ENCODE measurements at regions not wholly inside any gene's neighbourhood (a gene's known extent, or its start where the extent isn't known, plus 50 kb on each side); places are given as distances from the start of the nearest gene placed in this dataset.

DNA sequence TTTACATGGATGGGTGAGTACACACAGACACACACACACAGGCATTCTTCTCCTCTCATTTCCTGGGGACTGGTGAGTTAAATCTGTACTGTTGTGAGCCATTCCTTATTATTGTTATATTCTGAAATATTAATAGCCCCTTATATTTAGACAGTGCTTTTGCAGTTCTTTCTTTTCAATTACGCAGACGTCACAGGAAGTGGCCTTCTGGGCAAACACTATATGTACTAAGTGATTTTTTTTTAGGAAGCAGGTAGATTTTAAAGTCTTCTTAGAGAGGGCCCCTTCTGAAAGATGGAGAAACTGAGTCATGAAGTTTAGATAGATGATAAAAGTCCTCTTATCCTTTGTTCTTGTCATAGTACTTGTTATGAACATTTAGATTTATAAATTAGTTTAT is 1213.6 kb downstream of the VRK1 start:
- no peak for DNase-seq (ENCODE audit: low read depth in 4 of 4, low spot score in 2 of 4)

DNA sequence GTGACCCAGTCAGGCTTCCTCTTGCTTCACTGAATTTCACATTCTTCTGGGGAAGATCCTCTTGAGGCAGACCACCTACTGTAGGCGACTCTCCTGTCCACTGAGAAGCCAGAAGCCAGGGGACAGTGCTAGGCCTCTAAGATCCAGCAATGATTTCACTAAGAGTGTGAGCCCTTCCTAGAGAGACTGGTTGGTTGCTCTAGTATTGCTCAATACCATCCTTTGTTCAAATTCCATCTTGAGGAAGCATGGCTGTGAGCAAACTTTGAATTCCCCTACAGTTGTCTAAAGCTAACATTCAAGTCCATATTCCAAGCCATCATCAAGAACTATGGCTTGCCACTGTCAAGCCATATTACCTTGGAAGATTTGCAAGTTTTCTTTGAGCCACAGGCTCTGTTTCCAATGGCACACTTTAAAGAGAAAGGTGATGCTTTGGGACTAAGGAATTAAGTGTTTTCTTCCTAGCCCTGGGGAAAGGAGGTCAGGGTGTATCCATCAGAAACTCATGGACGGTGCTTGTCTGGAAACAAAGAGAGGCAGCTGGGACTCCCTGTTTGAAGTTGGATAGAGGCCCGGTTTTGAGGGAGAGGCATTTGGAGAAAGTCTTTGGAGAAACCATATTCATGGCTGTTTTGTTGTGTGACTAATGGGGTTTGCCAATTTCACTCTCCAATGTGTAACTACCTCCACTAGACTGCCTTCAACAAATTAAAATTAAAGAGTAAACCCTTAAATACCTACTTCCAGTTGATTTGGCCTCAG is 1217.9 kb downstream of the VRK1 start:
- DNase-seq (ENCODE audit: low read depth in 4 of 4, low spot score in 2 of 4): no peak

DNA sequence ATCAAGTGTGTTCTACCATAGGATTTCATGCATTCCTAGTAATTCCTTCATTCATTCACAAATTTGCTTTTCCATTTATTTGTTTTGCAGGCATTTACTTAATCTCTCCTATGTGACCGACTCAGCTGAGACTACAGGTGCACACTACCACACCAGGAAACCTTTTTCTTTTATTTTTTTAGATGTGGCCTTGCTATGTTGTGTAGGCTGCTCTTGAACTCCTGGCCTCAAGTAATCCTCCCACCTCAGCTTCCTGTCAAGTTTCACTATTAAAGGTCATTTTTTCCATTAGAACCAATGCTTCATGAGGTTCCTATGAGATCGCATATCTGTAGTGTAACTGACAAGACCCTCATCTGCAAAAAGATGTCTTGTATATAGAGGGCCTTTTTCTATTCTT is 1218.7 kb downstream of the VRK1 start:
- DNase-seq (ENCODE audit: low read depth in 4 of 4, low spot score in 2 of 4): no peak

DNA sequence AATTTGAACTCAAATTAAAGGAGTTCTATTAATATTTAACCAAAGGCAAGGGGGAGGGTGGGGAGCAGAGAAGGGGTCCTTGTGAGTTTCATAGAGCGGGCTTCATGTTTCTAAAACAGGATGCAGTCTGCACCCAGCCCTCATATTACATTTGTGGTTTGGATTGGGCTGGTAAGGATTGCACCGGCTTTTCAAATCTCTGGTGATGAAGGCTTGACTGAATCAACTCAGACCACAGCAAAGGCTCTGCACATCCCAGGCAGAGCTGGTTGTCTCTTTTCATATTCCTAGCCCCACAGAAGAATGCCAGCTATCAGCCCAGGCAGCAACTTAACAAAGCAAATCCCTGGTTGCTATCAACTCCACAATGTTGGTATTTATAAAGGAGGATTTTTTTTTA is 1221.4 kb downstream of the VRK1 start:
- no peak for DNase-seq (ENCODE audit: low read depth in 4 of 4, low spot score in 2 of 4)

DNA sequence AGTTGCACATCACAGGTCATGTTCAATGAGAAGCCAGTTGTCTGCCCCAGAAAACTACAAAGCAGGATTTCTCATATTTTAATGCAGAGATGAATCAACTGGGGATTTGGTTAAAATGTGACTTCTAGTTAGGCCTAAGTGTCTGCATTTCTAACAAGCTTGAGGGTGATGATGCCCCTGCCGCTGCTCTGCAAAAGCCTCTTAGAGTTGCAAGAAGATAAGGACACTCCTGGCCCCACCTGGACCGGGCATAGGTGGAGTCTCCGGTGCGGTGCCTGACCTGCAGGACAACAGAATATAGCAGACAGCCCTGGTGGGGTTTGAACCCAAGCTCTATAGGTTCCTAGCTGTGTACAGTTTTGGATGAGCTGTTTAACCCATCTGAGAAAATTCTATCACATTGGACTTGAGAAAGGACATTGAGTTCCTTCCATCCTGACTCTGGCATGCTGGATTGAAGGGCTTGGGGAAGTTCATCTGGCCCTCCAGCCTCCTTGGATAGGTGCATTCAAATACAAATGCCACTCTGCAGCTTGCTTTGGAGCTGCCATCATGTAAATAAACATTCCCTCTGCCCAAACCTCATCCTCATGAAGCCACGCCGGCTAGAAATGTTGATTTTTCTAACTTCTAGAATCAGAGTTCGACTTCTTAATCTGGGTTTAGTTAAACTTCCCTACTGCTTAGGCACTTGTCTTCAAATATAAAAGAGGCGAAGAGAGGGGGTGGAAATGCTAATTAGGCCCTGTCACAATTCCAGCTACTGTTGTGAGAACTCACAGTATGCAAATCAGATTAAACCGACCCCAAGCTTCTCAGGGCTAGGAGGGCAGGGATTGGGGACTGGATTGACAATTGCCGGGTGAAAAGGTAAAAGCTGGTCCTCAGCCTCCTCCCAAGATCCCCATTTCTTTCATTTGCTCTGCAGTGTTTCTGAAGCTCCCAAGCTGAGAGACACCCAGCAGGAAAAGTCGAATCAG is 1225.6 kb downstream of the VRK1 start:
- no peak for DNase-seq (ENCODE audit: low read depth in 4 of 4, low spot score in 2 of 4)

DNA sequence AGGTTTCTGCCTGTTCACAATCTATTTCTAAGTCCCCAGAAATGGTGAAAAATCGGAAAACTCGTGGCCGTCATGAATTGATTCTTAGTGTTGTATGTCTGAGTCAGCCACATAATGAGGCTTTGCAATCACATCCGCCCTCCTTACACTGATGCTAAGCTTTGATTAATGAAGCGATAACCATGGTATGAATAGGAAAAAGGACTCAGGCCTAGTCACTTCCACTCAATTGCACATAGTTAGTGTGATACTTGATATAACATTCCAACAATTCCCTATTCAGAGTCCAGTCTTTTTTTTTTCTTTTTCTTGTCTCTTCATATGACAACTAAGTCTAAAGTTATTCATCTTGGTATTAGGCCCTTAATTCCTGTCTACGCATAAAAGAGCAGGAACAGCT is 1231.0 kb downstream of the VRK1 start:
- DNase-seq (ENCODE audit: low read depth in 4 of 4, low spot score in 2 of 4): no peak

DNA sequence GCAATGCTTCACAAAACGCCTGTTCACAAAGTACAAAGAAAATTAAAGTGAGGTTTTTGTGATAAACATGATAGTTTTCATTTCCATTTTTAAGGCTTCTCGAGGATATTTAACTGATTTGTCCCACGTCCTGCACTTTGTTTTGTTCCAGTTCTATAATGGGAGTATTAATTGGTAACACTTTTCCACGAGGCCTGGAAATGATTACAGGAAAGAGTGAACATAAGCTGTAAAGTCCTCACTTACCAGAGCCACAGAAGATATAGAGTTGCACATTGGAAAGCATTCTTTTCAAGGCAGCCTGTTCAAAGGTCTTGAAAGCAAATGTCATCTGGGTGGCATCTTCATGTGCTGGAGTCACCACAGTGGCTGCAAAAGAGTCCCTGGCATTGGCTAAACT is 1236.6 kb downstream of the BCL11B start:
- DNase-seq (ENCODE audit: low read depth in 4 of 4, low spot score in 2 of 4): peak in 2 of 4 donors; percentile 0 to 32

DNA sequence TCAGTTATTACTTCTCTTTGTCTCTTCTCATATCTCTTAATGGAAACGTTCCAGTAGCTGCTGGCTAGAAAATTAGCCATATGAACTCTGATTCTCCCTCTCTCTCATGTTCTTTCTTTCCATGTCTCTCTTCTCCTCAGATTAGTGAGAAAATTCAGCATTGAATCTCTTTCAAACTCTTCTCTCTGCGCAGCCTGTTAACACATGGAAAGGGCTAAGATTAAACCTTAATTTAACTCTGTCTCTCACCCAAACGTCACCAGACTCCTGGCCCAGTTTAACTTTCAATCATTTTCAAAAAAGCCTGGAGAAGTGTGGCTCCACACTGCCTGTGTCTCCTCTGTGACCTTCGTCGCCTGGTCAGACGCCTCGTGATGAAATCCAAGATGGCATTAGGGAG is 1234.2 kb downstream of the BCL11B start:
- no peak for DNase-seq (ENCODE audit: low read depth in 4 of 4, low spot score in 2 of 4)

DNA sequence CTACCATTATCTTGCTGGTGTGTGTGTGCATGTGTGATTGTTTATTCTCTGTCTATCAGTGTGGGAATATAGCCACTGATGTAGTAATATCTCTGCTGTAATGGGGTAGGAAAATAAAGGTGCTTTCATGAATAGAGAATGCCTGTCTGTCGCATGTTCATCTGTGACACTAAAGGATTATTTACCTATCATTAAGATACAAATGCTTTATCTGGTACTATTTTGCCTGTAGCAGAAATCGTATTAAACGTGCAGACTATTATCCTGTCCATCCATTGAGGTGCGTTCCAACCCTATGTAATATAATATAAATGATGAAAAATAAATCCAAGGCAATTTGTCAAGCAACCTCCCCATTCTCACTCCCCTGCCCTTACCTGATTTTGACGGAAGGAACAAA is 1215.1 kb downstream of the BCL11B start:
- DNase-seq (ENCODE audit: low read depth in 4 of 4, low spot score in 2 of 4): no peak

DNA sequence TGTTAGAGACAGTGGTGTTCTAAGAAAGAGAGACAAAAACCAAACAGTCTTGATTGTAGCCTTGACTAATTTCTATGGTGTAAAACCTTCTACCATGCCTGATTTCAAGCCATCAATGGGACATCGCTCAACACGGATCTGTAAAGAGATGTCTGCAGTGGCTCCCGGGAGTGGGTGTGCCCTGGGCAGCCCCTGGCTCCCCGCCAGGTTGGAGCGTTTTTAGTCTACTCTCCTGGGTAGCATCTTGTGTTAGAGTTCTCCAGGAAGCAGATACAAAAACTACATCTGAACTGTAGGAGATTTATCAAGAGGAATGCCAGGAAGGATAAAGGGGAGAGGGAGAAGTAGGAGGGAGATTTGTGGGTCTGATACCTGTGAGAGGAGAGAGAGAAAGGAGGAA is 1212.9 kb downstream of the BCL11B start:
- no peak for DNase-seq (ENCODE audit: low read depth in 4 of 4, low spot score in 2 of 4)

DNA sequence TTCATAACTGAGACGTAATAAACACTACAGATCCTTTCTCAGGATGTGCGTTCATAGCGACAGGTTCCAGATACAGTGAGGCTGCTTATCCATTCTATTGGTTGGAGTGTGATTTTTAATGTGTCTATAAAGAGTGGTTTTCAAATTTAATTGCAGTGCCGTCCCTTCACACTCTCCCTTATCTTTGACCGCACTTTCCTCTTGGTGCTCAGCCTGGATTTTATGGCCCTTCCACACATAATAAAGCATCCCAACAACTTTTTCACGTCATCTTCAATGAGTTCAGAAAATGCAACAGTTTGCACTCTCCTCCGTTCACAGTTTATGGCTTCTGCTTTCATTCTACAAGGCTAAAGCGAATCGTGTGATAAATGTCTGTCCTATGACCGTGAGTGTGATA is 1209.9 kb downstream of the BCL11B start:
- DNase-seq (ENCODE audit: low read depth in 4 of 4, low spot score in 2 of 4): no peak

DNA sequence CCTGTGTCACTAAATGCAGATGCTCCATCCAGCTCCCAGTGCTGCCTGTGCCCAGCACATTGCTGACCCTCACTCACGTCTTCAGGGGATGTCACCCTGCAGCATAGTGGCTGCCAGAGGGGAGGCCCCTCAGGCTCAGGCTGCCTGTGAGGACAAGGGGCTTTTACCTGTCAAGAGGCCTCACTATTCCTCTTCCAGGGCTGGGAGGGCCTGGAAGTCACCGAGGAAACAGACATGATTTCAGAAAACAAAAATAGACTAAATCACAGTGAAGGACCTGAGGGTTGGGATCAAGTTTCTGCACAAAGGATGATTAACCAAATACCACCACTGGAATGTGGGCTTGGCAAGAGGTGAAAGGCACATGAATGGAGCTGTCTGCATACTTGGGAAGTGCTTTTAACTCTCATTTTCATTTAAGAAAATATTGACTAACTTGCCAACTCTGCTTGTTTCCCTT is 1202.3 kb downstream of the BCL11B start:
- peak; percentile 19 to 56 (median 26) for DNase-seq (ENCODE audit: low read depth in 4 of 4, low spot score in 2 of 4)

DNA sequence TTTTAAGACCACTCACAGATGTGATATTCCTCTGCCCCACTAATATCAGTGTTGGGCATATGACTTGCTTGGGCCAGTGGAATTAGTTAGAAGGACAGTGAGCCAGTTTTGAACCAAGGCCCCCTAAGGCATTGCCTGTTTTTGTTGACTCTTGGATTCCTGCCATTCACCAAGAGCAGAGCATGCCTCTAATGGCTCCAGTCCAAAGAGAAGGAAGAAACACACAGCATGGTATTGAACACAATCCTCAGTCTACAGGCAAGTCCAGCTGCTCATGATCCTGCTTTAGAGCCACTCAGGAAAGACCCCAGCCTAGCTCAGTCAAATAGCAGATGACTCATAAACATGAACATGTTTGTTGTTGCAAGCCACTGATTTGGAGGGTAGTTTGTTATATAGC is 1201.5 kb downstream of the BCL11B start:
- no peak for DNase-seq (ENCODE audit: low read depth in 4 of 4, low spot score in 2 of 4)

DNA sequence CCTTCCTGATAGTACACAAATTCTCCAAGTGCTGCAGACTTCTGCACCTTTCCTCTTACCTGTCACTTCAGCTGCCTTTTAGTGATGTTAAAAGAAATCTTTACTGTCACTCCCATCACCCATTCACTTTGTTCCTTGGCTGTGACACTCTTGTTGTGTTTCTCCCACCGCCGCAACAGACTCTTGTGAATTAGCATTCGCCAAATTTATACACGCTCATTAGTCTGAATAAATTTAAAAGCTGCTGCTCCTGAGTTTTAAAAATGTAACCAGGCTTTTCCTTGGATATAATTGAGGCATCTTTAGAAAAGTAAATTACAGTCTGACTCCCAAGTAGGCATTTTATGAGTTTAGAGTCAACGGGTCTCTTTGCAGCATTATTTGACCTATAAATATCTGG is 1197.9 kb downstream of the BCL11B start:
- no peak for DNase-seq (ENCODE audit: low read depth in 4 of 4, low spot score in 2 of 4)

DNA sequence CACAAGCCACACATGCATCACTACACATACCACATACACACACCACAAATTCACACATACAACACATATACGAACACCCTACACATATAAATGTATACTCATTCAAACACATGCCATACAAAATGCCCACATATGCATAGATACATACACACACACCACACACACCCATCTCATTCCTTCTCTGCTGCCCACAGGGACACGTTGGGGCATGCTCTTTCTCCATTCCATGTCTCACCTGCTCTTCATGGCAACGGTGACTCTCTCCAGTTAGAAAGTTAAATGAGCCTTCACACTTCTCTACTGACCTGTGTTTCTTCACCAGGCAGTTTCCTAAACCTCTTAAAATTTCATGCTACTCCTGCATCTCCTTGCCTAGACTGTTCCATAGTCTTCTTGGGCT is 1194.8 kb downstream of the BCL11B start:
- no peak for DNase-seq (ENCODE audit: low read depth in 4 of 4, low spot score in 2 of 4)

DNA sequence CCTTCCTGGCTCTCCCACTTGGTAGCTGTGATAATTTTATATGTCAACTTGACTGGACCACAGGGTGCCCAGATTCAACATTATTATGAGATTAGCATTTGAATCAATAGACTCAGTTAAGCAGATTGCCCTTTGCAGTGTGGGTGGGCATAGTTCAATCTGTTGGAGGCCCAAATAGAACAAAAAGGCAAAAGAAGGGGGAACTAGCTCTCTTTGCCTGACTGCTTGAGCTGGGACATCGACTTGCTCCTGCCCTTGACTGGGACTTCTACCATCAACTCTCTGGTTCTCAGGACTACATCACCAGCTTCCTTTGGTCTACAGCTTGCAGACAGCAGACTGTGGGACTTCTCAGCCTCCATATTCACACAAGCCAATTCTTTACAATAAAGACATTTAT is 1189.2 kb downstream of the BCL11B start:
- no peak for DNase-seq (ENCODE audit: low read depth in 4 of 4, low spot score in 2 of 4)

DNA sequence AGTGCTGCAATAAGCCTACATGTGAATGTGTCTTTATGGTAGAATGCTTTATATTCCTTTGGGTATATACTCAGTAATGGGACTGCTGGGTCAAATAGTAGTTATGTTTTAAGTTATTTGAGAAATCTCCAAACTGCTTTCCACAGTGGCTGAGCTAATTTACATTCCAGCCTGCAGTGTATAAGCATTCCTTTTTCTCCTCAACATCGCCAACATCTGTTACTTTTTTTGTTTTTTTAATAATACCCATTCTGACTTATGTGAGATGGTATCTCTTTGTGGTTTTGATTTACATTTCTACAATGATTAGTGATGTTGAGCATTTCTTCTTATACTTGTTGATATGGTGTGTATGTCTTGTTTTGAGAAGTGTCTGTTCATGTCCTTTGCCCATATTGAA is 1186.2 kb downstream of the BCL11B start:
- no peak for DNase-seq (ENCODE audit: low read depth in 4 of 4, low spot score in 2 of 4)

DNA sequence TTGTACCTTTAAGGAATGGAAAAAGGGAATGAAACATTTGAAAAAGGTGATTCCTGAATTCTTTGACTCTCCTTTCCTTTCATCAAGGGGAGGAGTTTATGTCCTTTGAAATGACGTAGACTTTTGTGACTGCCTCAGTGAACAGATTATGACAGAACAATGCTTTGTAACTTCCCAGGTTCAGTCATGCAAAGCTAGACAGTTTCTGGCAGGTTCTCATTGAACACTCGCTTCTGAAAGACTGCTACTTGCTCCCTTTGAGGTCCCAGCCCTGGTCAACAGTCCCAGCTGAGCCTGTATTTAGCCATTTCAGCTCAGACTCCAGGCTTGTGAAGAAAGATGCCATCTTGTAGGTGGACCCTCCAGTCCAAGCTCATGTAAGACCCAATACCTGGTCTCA is 1178.9 kb downstream of the BCL11B start:
- no peak for DNase-seq (ENCODE audit: low read depth in 4 of 4, low spot score in 2 of 4)

DNA sequence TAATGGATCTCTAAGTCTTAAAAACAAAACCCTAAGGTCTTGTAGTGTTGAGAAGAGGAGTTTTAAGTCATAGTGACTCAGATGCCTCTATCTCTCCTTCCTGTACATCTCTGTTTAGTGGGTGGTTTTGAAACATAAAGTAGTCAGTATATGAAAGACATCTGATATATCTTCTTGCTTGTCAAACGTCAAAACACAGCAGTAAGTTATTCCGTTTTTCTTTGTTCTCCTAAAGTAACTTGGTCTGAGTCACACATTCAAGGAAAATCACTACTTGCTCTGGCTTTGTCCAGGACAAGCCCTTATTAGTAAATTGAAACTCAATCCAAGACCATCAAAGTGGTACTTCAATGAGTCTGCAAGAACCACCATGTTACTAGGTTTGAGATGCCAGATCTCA is 1172.5 kb downstream of the BCL11B start:
- DNase-seq (ENCODE audit: low read depth in 4 of 4, low spot score in 2 of 4): no peak

DNA sequence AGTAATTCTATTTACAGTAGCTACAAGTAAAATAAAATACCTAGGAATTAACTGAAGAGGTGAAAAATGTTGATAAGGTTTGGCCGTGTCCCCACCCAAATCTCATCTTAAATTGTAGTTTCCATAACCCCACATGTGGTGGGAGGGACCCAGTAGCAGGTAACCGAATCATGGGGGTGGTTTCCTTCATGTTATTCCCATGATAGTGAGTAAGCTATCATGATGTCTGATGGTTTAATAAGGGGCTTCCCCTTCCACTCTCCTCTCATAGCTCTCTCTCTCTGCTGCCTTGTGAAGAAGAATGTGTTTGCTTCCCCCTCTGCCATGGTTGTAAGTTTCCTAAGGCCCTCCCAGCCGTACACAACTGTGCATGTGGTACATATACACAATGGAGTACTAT is 1170.7 kb downstream of the BCL11B start:
- DNase-seq (ENCODE audit: low read depth in 4 of 4, low spot score in 2 of 4): no peak

DNA sequence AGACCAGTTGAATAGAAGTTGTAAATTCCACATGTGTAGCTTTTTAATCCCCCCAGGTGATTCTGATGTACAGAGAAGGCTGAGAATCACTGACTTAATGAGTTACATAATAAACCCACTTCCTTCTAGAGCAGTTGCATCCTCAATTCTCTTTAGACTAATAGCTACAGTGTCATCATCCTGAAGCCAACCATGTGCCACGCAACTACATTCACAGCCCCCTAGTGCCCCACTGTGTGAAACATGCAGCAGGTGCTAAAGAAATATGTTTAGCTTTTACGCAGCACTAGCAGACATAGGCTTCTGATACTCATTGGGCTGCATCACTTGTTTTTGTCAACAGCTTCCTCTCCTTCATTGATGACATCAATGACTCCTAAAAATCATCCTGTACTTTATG is 1168.3 kb downstream of the BCL11B start:
- no peak for DNase-seq (ENCODE audit: low read depth in 4 of 4, low spot score in 2 of 4)

DNA sequence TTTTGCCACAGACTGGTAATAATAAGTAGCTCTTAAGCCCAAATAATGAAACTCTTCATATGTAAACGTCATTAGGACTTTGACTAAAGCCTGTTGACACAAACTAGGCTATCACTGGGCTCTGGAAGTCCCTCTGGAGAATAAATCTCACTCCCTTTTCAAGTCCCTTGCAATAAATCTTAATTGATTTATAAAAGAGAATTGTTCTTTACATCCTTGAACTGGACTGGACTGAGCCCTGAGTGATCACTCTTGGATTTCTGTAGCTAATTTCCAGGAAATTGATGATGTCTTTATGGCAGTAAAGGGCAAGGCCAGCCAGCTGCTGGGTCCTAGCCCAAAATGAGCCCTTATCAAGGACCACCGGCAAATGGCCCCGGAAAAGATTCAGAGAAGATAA is 1162.7 kb downstream of the BCL11B start:
- no peak for DNase-seq (ENCODE audit: low read depth in 4 of 4, low spot score in 2 of 4)

All from left renal cortex interstitium (tissue), 4 donors.